GM18909 (cell line): ENCODE measurements at regions not wholly inside any gene's neighbourhood (a gene's known extent, or its start where the extent isn't known, plus 50 kb on each side); places are given as distances from the start of the nearest gene placed in this dataset.
"Not testable (repeated sequence)": the region's sequence is repeated elsewhere in the genome, so short reads cannot be mapped to it uniquely, and the experiment has no call there.

Experiments used
- ATAC-seq: cut with Tn5 transposase; IDR thresholded peaks from one replicate; pipeline ENCODE4 v1.9.1; 2021; ENCODE audit warnings: mild to moderate bottlenecking; ENCODE audit not compliant: unreplicated experiment, poor library complexity

DNA sequence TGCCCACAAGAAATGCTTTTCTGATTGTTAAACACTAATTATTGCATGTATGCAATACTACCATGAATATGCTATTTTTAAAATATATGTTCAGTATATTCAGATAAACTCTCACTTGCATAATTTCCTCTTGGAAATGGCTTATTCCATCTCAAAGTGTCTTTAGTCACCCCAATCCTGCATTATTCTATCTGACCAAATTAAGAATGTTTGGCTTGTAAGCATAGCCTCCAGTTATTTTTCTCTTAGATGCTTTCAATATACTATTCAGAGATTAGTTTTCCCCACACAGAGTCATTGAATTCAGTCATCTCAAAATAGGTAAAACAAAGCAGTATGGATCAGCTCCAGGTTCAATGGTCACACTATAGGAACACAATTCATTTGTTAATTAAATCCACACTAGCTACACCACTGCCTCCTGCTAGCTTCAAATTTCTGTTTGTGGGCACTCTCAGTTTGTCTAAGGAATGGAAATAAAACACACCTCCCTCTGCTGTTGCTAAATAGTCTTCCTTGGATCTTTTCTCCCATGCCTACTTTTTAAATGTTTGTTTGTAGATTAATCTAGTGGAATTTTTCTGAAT lies 134.6 kb upstream of the TBCA start:
- no peak for ATAC-seq

DNA sequence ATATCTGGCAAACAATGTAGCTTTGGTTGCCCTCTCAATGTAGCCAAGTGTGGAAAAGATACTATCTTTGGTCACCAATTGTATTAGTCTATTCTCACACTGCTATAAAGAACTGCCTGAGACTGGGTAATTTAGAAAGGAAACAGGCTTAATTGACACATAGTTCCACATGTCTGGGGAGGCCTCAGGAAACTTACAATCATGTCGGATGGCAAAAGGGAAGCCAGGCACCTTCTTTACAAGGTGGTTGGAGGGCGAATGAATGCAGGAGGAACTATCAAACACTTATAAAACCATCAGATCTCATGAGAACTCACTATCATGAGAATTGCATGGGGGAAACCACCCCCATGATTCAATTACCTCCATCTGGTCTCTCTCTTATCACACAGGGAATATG lies 133.1 kb upstream of the TBCA start:
- no peak for ATAC-seq

DNA sequence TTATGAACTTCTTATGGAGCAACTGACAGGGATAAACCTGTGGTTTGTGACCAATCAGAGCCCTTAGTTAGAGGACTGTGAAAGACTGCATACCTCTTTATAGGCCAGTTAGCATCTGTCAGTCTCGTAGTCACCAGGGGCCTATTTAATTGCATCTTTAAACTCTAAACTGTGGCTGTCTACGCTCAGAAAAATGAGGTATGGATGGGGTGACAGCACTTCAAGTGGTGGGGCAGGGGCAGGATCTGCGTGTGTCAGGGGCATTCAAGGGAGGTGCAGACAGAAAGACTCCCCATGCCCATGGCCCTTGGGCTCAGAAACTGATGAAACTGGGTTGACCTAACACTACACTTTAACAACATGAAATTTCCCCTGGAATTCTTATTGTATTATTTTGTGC lies 132.6 kb upstream of the TBCA start:
- no peak for ATAC-seq

DNA sequence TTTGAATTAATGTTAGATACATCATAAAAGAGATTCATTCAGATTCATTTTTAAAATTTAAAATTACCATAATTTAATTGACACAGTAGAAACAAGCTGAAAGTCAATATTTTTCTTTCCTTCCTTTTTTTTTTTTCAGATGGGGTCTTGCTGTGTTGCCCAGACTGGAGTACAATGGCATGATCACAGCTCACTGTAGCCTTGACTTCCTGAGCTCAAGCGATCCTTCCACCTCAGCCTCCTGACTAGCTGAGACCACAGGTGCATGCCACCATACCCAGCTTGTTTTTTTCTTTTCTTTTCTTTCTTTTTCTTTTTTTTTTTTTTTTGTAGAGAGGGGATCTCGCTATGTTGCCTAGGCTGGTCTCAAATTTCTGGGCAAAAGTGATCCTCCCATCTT lies 131.6 kb upstream of the TBCA start:
- no peak for ATAC-seq

DNA sequence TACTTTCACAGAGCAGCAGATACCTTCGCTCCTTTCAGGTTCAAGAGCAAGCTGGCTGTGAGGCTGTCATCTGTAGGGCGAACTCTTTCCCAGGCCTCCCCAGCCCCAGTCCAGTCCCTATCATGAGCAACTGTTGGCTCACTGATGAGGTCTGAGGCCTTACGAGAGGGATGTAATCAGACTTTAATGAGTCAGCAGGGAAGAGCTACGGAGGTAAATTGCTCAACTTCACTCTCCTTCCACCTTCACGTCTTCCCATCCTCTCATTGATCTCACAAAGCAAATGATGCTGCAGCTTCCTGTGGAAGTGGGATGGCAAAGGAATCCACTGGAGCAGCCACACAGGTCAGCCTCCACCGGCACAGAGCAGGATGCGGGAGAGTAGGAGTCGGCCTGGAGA lies 130.7 kb upstream of the TBCA start:
- ATAC-seq: no peak

DNA sequence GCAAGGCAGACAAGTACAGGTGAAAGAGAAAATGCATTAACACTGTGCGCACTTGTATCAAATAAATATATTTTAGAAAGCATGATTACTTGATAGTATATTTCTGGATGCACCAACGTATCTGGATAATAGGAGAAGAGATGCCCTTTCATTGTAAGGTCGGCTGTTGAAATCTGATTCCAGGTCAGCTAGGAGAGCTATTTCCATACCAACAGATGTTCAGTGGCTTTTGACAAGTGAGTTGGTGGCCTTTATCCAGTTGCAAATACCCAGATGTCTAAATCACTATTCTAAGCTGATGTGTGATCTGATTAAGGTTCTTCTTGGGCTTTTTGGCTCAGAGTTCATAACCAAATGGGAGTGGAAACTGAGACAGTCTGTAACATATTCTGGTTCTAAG lies 128.2 kb upstream of the TBCA start:
- ATAC-seq: no peak

DNA sequence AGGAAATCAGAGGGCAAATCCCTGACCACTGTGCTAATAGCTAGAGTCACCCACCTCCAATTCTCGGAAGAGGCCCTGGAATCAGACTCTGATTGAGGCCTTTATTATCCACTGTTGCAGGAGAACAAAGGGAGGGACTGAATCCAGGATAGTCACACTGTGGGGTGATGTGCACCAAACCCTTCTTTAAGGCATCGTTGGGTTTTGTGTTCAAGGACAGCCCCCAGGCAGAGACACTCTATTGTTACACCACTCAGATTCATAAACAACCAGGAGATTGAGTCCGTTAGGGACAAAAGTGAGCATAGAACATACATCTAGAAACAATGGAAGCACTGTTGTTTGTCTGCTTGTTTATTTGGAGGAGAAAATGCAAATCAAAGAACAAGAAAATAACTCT lies 124.6 kb upstream of the TBCA start:
- no peak for ATAC-seq

DNA sequence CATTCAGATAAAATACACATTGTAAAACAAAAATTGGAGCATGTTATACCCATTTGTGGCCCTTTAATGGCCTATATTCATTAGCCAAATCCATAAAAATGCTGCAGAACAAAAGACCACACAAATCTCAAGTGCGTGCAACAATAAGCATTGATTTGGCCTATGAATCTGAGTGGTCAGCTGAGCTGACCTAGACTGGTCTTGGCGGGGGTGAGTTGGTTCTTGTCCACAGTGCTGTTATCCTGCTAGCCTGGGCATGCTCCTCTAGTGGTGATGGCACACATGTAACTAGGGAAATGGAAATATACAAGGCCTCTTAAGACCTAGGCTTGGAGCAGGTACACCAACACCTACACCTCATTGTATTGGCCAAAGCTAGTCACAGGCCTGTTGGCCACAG lies 122.2 kb upstream of the TBCA start:
- no peak for ATAC-seq

DNA sequence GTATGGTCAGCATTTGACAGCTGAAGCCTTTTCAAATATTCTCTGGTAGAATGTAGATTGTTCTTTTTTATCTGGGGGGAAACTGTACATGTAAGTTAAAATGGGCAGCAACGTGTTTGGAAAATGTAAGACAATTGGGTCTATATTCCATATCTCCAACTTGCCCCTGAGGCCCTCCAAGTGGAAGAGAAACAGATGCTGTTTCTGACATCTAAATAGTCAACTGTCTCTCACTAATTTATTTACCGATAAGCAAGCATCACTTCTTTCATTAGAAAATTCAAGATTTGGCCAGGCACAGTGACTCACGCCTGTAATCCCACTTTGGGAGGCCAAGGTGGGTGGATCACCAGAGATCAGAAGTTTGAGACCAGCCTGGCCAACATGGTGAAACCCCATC lies 120.2 kb upstream of the TBCA start:
- ATAC-seq: no peak

DNA sequence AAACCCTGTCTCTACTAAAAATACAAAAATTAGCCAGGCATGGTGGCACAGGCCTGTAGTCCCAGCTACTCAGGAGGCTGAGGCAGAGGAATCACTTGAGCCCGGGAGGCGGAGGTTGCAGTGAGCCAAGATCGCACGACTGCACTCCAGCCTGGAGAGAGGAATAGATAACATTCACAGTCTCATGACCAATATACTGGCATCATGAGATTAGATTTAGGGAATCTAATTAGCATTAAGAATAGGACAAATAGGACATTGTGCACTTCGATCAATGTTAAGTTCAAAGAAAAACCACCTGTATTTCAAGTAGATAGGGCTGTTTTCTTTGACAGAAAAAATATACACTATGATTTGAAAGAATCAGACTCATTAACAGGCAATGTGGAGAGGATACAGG lies 118.0 kb upstream of the TBCA start:
- not testable (repeated sequence) for ATAC-seq

DNA sequence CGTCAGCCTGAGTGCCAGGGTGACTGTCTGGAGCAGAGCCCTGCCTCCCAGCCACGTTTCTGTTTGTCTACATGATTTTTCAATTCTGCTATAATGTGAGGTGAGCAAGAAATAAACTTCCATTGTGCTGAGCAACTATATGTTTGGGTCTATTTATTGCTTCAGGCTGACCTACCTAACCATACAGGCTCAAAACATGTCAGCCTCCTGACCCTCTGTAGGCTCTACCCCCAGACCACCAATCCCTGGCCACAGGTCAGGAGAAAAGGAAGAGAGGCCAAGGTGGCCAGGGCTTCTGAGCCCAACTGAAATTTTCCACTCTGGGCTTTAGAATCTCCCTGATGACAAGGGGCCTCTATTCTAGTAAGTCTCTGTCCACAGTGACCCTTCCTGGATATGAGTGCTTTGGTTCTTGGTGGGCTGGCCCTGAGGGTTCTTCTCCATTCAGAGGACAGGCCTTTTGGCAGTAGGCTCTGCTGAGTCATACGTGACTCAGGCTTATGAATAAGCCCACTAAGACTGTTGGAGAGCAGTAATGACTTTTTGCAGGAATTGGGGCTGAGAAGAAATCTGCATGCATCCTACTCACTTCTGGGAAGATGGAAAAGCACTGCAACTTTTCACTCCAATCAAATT lies 117.2 kb upstream of the TBCA start:
- ATAC-seq: no peak

DNA sequence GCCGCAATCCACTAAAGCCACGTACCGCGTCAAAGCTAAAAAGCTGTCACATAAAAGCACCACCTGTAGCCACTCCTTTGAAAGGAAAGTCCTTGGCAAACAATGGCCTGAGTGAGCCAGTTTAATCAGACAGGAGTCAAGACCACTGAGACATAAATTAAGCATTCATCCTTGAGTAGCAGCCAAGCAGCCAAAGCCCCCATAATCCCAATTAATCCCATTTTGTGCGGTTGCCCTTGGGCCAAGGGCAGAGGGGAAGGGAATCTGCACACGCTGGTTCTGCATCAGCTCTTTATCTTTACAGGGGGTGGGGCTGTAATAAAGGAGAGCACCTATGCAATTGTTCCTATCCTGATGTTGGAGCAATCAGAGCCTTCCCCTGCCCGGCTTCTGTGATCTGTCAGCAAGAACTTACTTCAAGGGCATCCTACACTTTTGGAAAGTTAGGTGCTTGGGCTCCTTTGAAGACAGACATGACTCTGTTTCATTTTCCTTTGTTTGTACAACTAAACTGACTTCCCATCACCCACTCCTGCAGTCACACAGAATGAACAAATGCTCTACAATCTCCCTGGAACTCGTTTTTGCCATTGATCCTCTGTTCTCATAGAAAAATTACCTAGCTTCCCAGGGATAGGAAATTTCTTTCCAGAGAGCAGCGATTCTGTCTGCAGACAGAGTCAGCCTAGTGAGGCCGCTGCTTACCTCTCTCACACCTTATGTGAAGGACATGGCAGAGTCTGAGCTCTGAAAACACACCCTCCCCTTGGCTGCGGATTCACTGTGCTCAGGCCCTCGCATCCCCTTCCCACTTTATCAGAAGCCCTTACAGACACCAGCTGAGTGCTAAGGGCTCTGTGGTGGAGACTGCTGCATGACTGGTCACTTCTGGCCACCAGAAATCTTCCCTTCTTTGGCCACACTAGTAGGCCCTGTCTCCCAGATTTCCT lies 116.2 kb upstream of the TBCA start:
- ATAC-seq: no peak

DNA sequence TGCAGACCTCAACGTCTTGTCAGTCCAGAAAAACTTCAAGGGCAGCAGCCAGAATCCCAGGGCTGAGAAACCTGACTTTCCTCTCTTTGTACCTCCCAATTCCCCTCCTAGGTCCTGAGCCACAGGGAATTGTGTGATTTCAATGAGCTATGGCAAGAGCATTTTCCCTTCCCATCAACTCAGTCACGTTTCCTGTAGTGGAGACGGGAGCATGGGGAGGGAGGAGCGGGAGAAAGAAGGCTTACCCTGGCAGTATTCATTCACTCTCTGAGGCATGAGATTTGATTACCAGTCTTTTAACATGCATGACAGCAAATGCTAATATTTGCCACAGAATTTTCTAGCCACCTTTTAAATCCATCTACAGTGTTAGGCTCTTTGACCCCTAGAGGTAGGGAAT lies 109.4 kb upstream of the TBCA start:
- ATAC-seq: no peak

DNA sequence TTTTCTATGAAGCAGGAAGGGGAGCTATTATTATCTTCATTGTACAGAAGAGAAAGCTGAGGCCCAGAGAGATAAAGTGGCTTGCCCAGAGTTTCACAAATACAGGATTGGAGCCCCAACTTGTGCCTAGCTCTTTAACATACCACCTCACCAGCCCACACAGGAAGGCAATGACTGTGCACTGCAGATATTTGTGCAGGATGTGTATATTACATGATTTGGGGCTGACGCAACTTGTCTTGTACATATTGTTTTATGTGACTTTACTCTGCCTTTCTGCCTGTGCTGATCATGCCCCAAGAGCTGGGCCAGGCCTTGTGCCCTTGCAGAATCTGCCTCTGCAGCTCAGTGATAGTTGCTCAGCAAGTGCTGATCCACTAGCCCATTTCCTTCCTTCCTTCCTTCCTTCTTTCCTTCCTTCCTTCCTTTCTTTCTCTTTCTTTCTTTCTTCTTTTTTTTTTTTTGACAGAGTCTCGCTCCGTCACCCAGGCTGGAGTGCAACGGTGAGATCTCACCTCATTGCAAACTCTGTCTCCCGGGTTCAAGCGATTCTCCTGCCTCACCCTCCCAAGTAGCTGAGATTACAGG lies 106.6 kb upstream of the TBCA start:
- no peak for ATAC-seq

DNA sequence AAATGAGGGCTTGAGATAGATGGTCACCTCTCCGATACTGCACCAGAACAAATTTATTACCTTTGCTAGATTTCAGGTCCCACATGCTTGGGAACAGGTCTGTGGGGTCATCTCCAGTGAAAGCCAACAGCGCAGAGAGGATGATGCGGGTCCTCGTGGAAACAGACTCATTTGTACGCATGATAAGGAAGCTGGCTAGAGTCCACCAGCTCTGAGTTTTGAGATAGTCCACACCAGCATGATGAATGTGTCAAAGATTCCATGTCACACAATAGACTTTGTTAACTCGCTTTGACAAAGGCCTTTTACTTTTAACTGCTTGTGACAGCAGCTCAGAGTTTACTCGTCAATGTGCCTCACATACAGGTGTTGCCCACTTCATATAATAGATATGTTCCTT lies 105.4 kb upstream of the TBCA start:
- ATAC-seq: no peak

DNA sequence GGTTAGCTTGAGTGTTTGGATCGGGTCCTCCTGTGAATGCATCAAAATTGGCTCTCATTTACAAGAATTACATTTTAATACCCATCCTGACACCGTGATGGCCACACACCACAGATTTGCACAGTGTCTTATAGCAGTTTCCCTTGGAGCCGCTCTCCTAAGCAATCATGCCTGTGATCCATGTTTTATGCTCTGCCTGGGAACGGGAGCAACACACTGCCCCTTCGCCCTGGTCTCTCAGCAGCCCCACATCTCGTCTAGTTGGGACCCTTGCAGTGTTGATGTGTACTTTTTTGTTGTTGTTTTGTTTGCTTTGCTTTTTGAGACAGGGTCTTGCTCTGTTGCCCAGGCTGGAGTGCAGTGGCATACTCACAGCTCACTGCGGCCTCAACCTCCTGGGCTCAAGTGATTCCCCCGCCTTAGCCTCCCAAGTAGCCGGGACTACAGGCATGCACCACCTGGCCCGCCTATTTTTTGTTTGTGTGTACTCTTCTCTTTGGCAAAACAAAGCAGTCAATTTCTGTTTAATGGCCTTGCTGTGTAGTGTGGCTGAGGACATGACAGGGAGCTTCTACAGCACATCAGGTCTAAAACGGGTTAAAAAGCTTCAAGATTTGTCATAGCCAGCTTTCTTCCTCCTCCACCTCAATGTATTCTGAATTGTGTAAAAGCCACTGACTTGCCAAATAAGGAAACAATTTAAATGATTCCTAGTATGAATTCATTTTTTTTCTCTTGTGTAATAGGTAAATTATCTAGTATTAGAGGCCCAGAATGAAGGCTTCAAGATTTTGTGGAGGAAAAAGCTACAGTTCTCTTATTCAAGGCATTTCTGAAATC lies 101.6 kb upstream of the TBCA start:
- ATAC-seq: no peak

DNA sequence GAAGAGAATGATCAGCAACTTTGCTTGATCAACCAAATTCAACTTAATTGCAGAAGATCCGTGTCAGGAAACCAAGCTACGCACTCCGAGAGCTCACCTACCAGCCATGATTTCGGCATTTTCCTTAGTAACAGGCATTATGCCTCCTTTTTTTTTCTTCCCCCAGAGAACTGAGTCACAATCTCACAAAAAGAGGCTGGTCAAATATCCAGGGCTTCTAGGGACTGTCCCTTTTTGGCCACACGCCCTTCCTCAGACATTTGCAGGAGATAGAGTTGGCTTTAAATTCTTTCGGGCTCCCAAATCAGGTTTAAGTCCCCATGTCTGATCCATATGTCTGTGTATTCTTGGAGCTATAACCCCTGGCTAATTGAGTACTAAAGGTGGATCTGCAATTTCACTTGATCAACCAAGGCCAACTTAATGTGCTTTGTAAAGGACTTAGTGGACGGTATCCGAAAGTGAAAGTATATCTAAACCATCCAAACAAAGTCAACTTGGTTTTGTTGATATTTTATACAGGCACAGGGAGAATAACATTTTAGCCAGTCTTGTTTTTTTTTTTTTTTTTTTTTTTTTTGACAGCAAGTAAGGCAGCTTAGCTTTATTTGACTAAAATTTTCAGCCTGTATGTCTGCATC lies 100.8 kb upstream of the TBCA start:
- no peak for ATAC-seq

DNA sequence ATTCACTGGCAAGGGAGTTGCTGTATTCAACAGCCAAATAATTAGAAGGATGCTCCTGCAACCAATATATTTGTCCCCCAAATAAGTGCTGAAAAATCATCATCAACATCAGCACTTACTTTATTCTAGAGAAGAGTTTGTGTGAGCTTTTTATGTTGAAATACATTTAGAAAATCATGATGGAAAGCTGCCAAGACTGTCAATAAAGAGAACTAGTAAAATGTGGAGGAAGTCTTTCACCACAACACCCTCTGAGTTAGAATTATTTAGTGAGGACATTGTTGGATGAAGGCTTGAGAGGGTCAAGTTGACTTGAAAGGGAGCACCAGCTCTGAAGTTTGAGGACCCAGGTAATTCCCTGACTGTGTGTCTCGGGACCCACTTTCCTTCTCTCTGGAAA lies 100.2 kb upstream of the TBCA start:
- ATAC-seq: no peak

DNA sequence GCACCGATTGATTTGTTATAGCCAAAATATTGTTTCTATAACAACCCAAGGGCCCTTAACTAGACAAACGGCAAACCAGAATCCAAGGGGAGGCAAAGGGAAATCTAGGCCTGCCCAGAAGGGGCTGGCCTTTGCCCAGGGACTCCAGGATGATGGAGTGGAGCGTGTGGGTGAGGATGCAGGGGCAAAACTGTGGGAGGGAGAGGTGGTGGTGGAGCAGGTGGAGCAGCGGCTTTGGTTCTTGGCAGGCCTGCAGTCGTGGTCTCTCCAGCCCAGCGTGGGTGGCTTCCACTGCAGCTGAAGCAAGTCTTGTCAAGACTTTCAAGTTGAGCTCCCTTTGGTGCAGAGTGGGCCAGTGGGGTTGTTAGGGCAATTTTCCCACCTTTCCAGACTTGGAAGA lies 98.6 kb upstream of the TBCA start:
- no peak for ATAC-seq

DNA sequence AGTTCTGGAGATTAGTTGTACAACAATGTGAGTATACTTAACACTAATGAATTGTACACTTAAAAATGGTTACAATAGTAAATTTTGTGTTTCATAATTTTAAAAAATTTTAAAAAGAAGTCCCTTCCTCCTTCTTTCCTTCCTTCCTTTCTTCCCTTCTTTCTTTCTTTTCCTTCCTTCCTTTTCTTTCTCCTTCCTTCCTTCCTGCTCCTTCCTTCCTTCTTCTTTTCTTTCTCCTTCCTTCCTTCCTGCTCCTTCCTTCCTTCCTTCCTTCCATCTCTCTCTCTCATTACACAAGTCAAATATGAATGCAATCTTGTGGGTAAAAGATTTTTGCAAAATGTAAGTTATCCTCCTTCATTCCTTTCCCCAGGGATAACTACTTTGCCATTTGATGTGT lies 97.1 kb upstream of the TBCA start:
- no peak for ATAC-seq
